ENCODE measurements at regions not wholly inside any gene's neighbourhood (a gene's known extent, or its start where the extent isn't known, plus 50 kb on each side); places are given as distances from the start of the nearest gene placed in this dataset.
A peak's percentile ranks its signal among the peaks of the same experiment; 100 is the strongest.

DNA sequence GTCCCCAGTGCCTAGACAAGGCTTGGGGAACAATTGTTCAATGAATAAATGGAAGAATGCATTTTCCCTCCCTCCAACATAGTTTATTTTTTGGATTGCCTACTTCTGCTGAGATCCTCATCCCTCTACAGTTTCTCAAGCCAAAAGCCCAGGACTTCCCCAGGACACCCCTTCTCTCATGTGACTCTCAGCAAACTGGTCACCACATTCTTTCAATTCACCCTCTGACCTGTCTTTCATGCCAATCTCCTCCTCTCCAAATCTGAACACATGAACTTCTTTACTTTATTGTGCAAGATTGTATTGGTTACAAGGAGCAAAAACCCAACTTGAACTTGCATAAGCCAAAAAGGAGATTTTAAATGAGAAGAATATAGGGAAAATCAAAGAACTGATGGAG is 103.2 kb upstream of the JUN start:
- intact Hi-C loops (cut with DNase I), result loop anchor here (2.0 to 5.0 kb wide), 3 partner anchors 16 to 100 kb away; no protein-coding TSS in a partner anchor
- Histone ChIP-seq H3K27ac (peak overlapping the region; percentile 77 to 91), H3K27me3 (no peaks in the 10 kb centered on the region), H3K4me3 (no peak overlapping the region), H3K36me3 (no peaks in the 10 kb centered on the region), H3K4me1 (peaks cover 13 to 39% of the 10 kb centered on the region in 2 donors), H3K9me3 (no peaks in the 10 kb centered on the region)
- no peak for DNase-seq (ENCODE audit: low spot score in 2 of 2)
- TF ChIP-seq, protein P1, sequence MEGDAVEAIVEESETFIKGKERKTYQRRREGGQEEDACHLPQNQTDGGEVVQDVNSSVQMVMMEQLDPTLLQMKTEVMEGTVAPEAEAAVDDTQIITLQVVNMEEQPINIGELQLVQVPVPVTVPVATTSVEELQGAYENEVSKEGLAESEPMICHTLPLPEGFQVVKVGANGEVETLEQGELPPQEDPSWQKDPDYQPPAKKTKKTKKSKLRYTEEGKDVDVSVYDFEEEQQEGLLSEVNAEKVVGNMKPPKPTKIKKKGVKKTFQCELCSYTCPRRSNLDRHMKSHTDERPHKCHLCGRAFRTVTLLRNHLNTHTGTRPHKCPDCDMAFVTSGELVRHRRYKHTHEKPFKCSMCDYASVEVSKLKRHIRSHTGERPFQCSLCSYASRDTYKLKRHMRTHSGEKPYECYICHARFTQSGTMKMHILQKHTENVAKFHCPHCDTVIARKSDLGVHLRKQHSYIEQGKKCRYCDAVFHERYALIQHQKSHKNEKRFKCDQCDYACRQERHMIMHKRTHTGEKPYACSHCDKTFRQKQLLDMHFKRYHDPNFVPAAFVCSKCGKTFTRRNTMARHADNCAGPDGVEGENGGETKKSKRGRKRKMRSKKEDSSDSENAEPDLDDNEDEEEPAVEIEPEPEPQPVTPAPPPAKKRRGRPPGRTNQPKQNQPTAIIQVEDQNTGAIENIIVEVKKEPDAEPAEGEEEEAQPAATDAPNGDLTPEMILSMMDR (IDR thresholded peaks at IDR 0.05), result no peak

DNA sequence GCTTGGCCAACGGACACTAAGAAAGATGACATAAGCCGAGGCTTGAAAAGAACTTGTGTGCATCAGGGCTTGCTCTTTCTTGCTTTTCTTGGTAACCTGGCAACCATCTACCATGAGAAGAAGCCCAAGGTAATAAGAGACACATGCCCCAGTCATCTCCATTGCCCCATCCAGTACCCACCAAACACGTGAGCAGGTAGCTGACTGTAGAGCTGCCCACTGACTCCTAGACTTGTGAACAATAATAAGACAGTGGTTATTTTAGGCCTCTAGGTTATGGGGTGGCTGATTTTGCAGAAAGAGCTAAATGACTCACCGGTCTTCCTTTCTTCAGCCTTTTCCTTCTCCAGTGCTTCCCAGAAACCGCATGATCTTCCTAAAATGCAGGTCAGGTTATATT is 105.0 kb upstream of the JUN start:
- H3K9me3 ChIP-seq, result no peaks in the 10 kb centered on the region
- H3K27me3 ChIP-seq, result no peaks in the 10 kb centered on the region
- H3K27ac ChIP-seq, result no peak overlapping the region
- no peaks in the 10 kb centered on the region for H3K36me3 ChIP-seq
- H3K4me1 ChIP-seq, result peaks cover 13 to 33% of the 10 kb centered on the region in 2 donors
- DNase-seq (ENCODE audit: low spot score in 2 of 2), result no peak
- H3K4me3 ChIP-seq, result no peak overlapping the region
- intact Hi-C loops (cut with DNase I), result loop anchor here (5.0 kb wide), 1 partner anchor 102 kb away; no protein-coding TSS in a partner anchor
- TF ChIP-seq, protein P1 (IDR thresholded peaks at IDR 0.05), result no peak

DNA sequence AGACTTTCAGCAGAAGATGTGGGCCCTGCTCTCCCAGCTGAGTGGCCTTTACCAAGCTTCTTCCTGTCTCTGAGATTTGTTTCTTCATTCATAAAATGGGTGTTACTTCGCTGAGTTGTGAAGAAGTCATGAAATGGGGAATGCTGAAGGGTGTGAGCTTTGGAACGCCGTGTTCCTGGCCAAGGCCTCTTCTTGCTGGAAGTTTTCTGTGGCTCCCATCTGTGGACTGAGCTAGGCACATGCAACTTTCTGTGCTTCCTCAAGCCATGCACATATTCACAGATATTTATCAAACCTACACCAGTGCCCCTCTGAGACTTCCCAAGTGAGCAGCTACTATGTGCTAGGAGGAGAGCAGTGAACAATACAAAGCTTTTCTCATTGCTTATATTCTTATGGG is 106.3 kb upstream of the JUN start:
- peaks cover 14 to 35% of the 10 kb centered on the region in 2 donors for H3K4me1 ChIP-seq
- H3K27me3 ChIP-seq, result no peaks in the 10 kb centered on the region
- H3K27ac ChIP-seq, result no peak overlapping the region
- H3K36me3 ChIP-seq, result no peaks in the 10 kb centered on the region
- TF ChIP-seq, protein P1 (IDR thresholded peaks at IDR 0.05), result no peak
- intact Hi-C loops (cut with DNase I), result no loop called here
- DNase-seq (ENCODE audit: low spot score in 2 of 2), result no peak
- H3K4me3 ChIP-seq, result no peak overlapping the region
- H3K9me3 ChIP-seq, result no peaks in the 10 kb centered on the region

DNA sequence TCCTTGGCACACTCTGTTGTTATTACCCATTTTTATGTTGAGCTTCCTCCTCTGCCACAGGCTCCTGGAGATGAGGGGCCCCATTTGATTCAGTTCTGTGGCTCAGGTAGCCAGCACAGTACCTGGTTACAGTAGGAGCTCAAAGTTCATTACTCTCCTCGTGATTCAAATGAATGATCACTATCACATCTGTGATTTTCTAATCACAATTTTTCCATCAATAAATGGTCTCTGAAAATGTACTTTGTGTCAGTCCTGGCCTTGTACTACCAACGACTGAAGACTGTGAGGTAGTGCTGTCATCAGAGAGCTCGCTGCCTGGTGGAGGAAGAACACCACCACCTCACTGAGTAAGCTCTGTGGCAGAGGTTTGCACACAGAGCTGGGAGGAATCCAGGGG is 106.8 kb upstream of the JUN start:
- Histone ChIP-seq H3K27ac (no peak overlapping the region), H3K27me3 (no peaks in the 10 kb centered on the region), H3K36me3 (no peaks in the 10 kb centered on the region), H3K9me3 (no peaks in the 10 kb centered on the region), H3K4me1 (peaks cover 12 to 34% of the 10 kb centered on the region in 2 donors), H3K4me3 (no peak overlapping the region)
- DNase-seq (ENCODE audit: low spot score in 2 of 2), result no peak
- TF ChIP-seq, protein P1 (IDR thresholded peaks at IDR 0.05), result no peak
- intact Hi-C loops (cut with DNase I), result no loop called here

DNA sequence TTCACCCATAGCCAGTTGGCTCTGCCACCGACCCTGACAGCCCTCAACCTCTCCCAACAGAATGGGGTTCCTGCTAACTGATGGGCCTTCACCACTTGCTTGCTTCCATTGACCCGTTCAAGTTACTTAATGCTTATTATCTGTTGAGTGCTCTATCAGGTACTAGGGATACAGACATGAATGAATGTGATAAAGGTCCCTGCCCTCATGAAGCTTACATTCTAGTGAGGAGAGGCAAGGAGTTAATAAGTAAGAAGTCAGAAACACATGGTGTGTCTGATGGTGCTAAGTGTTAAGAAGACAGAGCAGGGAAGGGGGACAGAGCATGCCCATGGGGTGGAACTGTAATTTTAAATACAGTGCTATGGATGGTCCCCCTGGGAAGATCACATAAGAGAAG is 107.5 kb upstream of the JUN start:
- H3K4me1 ChIP-seq, result peaks cover 10 to 34% of the 10 kb centered on the region in 2 donors
- no peak for DNase-seq (ENCODE audit: low spot score in 2 of 2)
- H3K27me3 ChIP-seq, result no peaks in the 10 kb centered on the region
- no peak overlapping the region for H3K4me3 ChIP-seq
- intact Hi-C loops (cut with DNase I), result no loop called here
- TF ChIP-seq, protein P1 (IDR thresholded peaks at IDR 0.05), result no peak
- no peak overlapping the region for H3K27ac ChIP-seq
- H3K9me3 ChIP-seq, result no peaks in the 10 kb centered on the region
- no peaks in the 10 kb centered on the region for H3K36me3 ChIP-seq

All from ascending aorta (tissue), 2 donors.